GM23248 (cell line): ENCODE measurements at regions not wholly inside any gene's neighbourhood (a gene's known extent, or its start where the extent isn't known, plus 50 kb on each side); places are given as distances from the start of the nearest gene placed in this dataset.
"Not testable (repeated sequence)": the region's sequence is repeated elsewhere in the genome, so short reads cannot be mapped to it uniquely, and the experiment has no call there.

Experiments
- EZH2 ChIP-seq: fragments of 200-600 bp; sonication (generic); IDR thresholded peaks from 2 replicates; pipeline ENCODE4 v1.6.1; 2018; ENCODE audit warnings: antibody characterized with exemption, mild to moderate bottlenecking; ENCODE audit not compliant: insufficient read depth, poor library complexity, severe bottlenecking
- EZH2phosphoT487 ChIP-seq: fragments of 200-600 bp; sonication (generic); IDR thresholded peaks from 2 replicates; pipeline ENCODE4 v1.6.1; 2018; ENCODE audit warnings: antibody characterized with exemption, moderate library complexity, mild to moderate bottlenecking, low read depth; ENCODE audit not compliant: insufficient read depth

- TF ChIP-seq EZH2phosphoT487, EZH2: not testable (repeated sequence)
These were observed 132.0 kb downstream of the TUBA3C start for GRCh38 chr13:19049624-19050023.
